ENCODE measurements at regions not wholly inside any gene's neighbourhood (a gene's known extent, or its start where the extent isn't known, plus 50 kb on each side); places are given as distances from the start of the nearest gene placed in this dataset.

DNA sequence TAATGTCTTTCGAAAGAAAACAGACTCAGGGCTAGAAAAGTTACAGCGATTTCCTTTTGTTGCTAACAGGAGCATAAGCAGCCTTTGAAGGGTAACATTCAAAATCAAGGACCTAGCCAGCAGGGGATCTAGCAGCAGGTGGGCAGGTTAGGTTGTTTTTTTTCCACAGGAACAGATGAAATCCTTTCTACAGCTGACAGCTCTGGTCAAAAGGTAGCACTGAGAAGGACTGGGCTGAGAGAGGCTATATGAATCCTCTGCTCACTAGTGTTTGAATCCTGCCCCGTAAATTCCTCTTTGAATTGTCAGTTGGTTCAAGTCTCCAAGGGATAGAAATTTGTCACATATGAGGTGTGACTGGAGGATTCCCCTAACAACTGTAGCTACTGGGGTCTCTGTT, 188.2 kb downstream of the SH2D1A start:
- TF ChIP-seq, protein P1, sequence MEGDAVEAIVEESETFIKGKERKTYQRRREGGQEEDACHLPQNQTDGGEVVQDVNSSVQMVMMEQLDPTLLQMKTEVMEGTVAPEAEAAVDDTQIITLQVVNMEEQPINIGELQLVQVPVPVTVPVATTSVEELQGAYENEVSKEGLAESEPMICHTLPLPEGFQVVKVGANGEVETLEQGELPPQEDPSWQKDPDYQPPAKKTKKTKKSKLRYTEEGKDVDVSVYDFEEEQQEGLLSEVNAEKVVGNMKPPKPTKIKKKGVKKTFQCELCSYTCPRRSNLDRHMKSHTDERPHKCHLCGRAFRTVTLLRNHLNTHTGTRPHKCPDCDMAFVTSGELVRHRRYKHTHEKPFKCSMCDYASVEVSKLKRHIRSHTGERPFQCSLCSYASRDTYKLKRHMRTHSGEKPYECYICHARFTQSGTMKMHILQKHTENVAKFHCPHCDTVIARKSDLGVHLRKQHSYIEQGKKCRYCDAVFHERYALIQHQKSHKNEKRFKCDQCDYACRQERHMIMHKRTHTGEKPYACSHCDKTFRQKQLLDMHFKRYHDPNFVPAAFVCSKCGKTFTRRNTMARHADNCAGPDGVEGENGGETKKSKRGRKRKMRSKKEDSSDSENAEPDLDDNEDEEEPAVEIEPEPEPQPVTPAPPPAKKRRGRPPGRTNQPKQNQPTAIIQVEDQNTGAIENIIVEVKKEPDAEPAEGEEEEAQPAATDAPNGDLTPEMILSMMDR (conservative IDR thresholded peaks at IDR 0.05; ENCODE audit: low read depth, low read length): no peak
- no peak for TF ChIP-seq EZH2 (IDR thresholded peaks at IDR 0.05; ENCODE audit: low read length, unreplicated experiment)
- no peak for TF ChIP-seq EZH2phosphoT487 (IDR thresholded peaks at IDR 0.05; ENCODE audit: borderline replicate concordance, low read length)

All from PC-3 (cell line).